ENCODE measurements at regions not wholly inside any gene's neighbourhood (a gene's known extent, or its start where the extent isn't known, plus 50 kb on each side); places are given as distances from the start of the nearest gene placed in this dataset.

DNA sequence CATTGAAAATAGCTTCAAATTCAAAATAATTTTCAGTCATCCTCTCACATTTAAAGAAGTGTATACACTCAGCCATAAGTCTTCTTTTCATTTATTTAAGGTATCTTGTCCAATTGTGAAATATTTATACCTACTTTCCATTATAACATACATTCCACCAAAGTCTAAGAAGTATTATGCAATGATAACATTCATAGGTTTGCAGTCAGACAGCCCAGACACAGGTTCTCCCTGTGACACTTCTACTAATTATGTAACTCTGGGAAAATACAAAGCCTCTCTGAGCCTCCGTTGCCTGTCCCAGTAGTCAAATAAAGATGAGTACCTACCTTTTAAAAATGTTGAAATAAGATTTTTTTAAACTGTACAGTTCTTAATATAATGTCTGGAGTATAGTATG lies 320.9 kb upstream of the RPS23 start (continued):
- TF ChIP-seq BCL6 (CRISPR knock-in tag; IDR thresholded peaks at IDR 0.05) = peak; percentile 40; the same call in 1 of the 2 replicates
- TF ChIP-seq, protein P1, sequence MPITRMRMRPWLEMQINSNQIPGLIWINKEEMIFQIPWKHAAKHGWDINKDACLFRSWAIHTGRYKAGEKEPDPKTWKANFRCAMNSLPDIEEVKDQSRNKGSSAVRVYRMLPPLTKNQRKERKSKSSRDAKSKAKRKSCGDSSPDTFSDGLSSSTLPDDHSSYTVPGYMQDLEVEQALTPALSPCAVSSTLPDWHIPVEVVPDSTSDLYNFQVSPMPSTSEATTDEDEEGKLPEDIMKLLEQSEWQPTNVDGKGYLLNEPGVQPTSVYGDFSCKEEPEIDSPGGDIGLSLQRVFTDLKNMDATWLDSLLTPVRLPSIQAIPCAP (CRISPR knock-in tag; IDR thresholded peaks at IDR 0.05; ENCODE audit: low read depth) = no peak

DNA sequence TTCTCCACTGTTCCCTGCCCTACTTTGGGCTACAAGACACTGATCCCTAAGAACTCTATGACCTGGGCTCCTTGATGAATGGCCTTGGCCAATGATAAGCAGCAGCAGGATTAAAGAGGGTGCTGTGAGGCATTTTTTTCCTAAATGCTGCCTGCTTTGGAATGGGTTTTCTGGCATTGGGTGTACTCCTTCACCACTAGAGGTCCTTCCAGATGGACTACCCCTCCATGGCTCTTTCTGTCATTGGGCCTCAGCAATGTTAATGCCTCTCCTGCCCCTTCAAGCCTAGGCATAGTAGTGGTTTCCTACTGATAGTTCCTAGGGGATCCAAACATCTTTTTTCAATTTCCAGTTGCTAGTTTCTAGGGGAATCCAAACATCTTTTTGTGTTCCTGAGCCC lies 319.3 kb upstream of the RPS23 start:
- DNase-seq (ENCODE audit: low spot score) = no peak
- BruUV-seq (replicated peaks) = no TSS peak
- Histone ChIP-seq H3K79me2 (ENCODE audit: insufficient read depth, low read length) (no peaks in the 10 kb centered on the region), H3K27me3 (ENCODE audit: control insufficient read depth in 1 of 2, insufficient read depth in 2 of 2, low read length in 2 of 2) (no peaks in the 10 kb centered on the region; a peak in 1 of 5 replicates), H3K4me1 (ENCODE audit: insufficient read depth, low read length) (peaks cover 48% of the 10 kb centered on the region), H4K20me1 (ENCODE audit: insufficient read depth, low read length) (no peaks in the 10 kb centered on the region), H3K27ac (ENCODE audit: extremely low read length, insufficient read depth, low read length) (no peak overlapping the region), H3K4me3 (replicated peaks in 1 of 3; ENCODE audit: insufficient read depth in 1 of 3, low read depth in 2 of 3, low read length in 3 of 3) (no peak overlapping the region), H3K36me3 (replicated peaks in 1 of 2; ENCODE audit: control insufficient read depth in 1 of 2, insufficient read depth in 2 of 2, low read length in 2 of 2) (no peaks in the 10 kb centered on the region), H3K4me2 (ENCODE audit: low read depth, low read length) (no peak overlapping the region), H3K9ac (ENCODE audit: insufficient read depth, low read depth, low read length) (no peak overlapping the region), H3K9me3 (ENCODE audit: low read length) (no peaks in the 10 kb centered on the region), H2AFZ (ENCODE audit: low read length) (no peak overlapping the region)
- no peak for FAIRE-seq
- POLR2A ChIA-PET = no interaction called here
- ATAC-seq = peak; percentile 56; the same call in 2 of the 3 replicates
- in situ Hi-C loops (cut with HindIII; ENCODE audit: extremely low pct_ligation_motif_present, low pct_unique_long_range_greater_than_20kb) (no loop called here), intact Hi-C loops (cut with micrococcal nuclease; ENCODE audit: unreplicated experiment) (no loop called here)
- TF ChIP-seq SMC3 (IDR thresholded peaks at IDR 0.05; ENCODE audit: low read length) (peak; percentile 54; the same call in 1 of the 2 replicates), FOXP1 (IDR thresholded peaks at IDR 0.05) (no peak), FOXP1 (CRISPR knock-in tag; IDR thresholded peaks at IDR 0.05) (no peak), STAG1 (CRISPR knock-in tag; IDR thresholded peaks at IDR 0.05) (peak; percentile 37; the same call in 1 of the 2 replicates)
- TF ChIP-seq, protein P2, sequence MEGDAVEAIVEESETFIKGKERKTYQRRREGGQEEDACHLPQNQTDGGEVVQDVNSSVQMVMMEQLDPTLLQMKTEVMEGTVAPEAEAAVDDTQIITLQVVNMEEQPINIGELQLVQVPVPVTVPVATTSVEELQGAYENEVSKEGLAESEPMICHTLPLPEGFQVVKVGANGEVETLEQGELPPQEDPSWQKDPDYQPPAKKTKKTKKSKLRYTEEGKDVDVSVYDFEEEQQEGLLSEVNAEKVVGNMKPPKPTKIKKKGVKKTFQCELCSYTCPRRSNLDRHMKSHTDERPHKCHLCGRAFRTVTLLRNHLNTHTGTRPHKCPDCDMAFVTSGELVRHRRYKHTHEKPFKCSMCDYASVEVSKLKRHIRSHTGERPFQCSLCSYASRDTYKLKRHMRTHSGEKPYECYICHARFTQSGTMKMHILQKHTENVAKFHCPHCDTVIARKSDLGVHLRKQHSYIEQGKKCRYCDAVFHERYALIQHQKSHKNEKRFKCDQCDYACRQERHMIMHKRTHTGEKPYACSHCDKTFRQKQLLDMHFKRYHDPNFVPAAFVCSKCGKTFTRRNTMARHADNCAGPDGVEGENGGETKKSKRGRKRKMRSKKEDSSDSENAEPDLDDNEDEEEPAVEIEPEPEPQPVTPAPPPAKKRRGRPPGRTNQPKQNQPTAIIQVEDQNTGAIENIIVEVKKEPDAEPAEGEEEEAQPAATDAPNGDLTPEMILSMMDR (CRISPR knock-in tag; IDR thresholded peaks at IDR 0.05) = peak; percentile 31; the same call in 1 of the 2 replicates
- CTCF ChIA-PET (ENCODE audit: low intra/inter-chr PET ratio, low total read pairs) = no interaction called here

Measured in HepG2 (cell line).